ENCODE measurements at regions not wholly inside any gene's neighbourhood (a gene's known extent, or its start where the extent isn't known, plus 50 kb on each side); places are given as distances from the start of the nearest gene placed in this dataset.

DNA sequence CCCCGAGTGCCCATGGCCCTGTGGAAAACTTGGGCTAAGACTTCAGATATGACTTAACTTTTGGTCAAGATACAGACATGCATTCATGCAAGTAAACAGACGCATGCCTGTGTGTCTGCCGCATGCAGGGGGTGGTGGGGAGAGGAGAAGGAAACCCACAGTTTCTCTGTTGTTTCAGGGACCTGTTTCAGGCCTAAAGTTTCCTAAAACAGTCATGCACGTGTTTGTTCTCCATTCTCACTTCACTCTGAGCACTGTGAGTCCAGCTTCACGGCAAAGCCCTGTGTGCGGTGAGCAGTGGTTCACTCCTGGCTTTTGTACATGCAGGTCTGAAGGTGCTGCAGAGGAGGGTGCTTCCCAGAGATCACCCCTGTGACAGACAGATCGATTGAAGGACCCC, 158.7 kb downstream of the FOXL1 start:
- TF ChIP-seq, protein P1, sequence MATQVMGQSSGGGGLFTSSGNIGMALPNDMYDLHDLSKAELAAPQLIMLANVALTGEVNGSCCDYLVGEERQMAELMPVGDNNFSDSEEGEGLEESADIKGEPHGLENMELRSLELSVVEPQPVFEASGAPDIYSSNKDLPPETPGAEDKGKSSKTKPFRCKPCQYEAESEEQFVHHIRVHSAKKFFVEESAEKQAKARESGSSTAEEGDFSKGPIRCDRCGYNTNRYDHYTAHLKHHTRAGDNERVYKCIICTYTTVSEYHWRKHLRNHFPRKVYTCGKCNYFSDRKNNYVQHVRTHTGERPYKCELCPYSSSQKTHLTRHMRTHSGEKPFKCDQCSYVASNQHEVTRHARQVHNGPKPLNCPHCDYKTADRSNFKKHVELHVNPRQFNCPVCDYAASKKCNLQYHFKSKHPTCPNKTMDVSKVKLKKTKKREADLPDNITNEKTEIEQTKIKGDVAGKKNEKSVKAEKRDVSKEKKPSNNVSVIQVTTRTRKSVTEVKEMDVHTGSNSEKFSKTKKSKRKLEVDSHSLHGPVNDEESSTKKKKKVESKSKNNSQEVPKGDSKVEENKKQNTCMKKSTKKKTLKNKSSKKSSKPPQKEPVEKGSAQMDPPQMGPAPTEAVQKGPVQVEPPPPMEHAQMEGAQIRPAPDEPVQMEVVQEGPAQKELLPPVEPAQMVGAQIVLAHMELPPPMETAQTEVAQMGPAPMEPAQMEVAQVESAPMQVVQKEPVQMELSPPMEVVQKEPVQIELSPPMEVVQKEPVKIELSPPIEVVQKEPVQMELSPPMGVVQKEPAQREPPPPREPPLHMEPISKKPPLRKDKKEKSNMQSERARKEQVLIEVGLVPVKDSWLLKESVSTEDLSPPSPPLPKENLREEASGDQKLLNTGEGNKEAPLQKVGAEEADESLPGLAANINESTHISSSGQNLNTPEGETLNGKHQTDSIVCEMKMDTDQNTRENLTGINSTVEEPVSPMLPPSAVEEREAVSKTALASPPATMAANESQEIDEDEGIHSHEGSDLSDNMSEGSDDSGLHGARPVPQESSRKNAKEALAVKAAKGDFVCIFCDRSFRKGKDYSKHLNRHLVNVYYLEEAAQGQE (IDR thresholded peaks at IDR 0.05): no peak
- TF ChIP-seq, protein P2, sequence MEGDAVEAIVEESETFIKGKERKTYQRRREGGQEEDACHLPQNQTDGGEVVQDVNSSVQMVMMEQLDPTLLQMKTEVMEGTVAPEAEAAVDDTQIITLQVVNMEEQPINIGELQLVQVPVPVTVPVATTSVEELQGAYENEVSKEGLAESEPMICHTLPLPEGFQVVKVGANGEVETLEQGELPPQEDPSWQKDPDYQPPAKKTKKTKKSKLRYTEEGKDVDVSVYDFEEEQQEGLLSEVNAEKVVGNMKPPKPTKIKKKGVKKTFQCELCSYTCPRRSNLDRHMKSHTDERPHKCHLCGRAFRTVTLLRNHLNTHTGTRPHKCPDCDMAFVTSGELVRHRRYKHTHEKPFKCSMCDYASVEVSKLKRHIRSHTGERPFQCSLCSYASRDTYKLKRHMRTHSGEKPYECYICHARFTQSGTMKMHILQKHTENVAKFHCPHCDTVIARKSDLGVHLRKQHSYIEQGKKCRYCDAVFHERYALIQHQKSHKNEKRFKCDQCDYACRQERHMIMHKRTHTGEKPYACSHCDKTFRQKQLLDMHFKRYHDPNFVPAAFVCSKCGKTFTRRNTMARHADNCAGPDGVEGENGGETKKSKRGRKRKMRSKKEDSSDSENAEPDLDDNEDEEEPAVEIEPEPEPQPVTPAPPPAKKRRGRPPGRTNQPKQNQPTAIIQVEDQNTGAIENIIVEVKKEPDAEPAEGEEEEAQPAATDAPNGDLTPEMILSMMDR (IDR thresholded peaks at IDR 0.05; ENCODE audit: low read depth, low read length, missing input control): no peak

Measured in liver (tissue), 2 donors.